HepG2 (cell line): ENCODE measurements at regions not wholly inside any gene's neighbourhood (a gene's known extent, or its start where the extent isn't known, plus 50 kb on each side); places are given as distances from the start of the nearest gene placed in this dataset.

Experiments used
- ATAC-seq: fragments of 200-7000 bp; cut with Tn5 transposase; 3 replicates; pipeline ENCODE4 v1.9.1; 2020; ENCODE audit warnings: mild to moderate bottlenecking, moderate library complexity
- BruUV-seq: library from RNA; stranded (reverse); fragments of 400-500 nt; replicated peaks from 2 replicates; lab custom pipeline; 2021; lab: Mats Ljungman, UMichigan
- CTCF ChIA-PET: fragments of 300-600 bp; formaldehyde crosslinking; extraction: SDS; loops from one replicate; lab custom pipeline; 2021; ENCODE audit warnings: low total read pairs, inconsistent platforms, low intra/inter-chr PET ratio; lab: Yijun Ruan, JAX
- POLR2A ChIA-PET: fragments of 350-600 bp; sonication (Branson Sonifier 250); formaldehyde crosslinking; loops from one replicate; lab custom pipeline; 2020; ENCODE audit warnings: antibody characterized with exemption, inconsistent platforms; lab: Yijun Ruan, JAX
- DNase-seq: peaks from one replicate; pipeline ENCODE4 v3.0.0-alpha.2; 2015; ENCODE audit warnings: low spot score
- FAIRE-seq: peaks from 3 replicates; lab custom pipeline; 2011; peaks lifted over from hg19 to GRCh38; lab: Jason Lieb, UNC
- H2AFZ ChIP-seq: one replicate; pipeline ENCODE4 v1.6.1; 2011; ENCODE audit warnings: low read length, inconsistent platforms
- H3K27ac ChIP-seq: fragments of 300-600 bp; 3 replicates; pipeline ENCODE4 v1.8.0; 2011; ENCODE audit warnings: mixed run types, mild to moderate bottlenecking, mixed read lengths, low read length, inconsistent platforms; ENCODE audit not compliant: insufficient read depth; ENCODE audit errors: extremely low read length
- H3K27me3 ChIP-seq, 2 experiments: fragments of 200-600 bp in 1 of 2; 2 replicates in 1 of 2; 3 replicates in 1 of 2; pipeline versions ENCODE4 v1.6.0 to v1.8.0; 2011; ENCODE audit warnings: low read length in 2 of 2, mild to moderate bottlenecking in 2 of 2, moderate library complexity in 2 of 2, inconsistent platforms in 1 of 2; ENCODE audit not compliant: insufficient read depth in 2 of 2, control insufficient read depth in 1 of 2
- H3K36me3 ChIP-seq, 2 experiments: fragments of 200-600 bp in 1 of 2; replicated peaks in 1 of 2; 2 replicates in 1 of 2; 3 replicates in 1 of 2; pipeline versions ENCODE4 v1.5.1 to v1.8.0; 2011; ENCODE audit warnings: low read length in 2 of 2, inconsistent platforms in 1 of 2; ENCODE audit not compliant: insufficient read depth in 2 of 2, control insufficient read depth in 1 of 2
- H3K4me1 ChIP-seq: 2 replicates; pipeline ENCODE4 v1.5.1; 2012; ENCODE audit warnings: low read length, inconsistent platforms; ENCODE audit not compliant: insufficient read depth
- H3K4me2 ChIP-seq: 2 replicates; pipeline ENCODE4 v1.6.0; 2011; ENCODE audit warnings: low read depth, low read length, inconsistent platforms
- H3K4me3 ChIP-seq, 3 experiments: fragments of 200-600 bp in 1 of 3; sonication (generic), shearing (Covaris generic) in 1 of 3; replicated peaks in 1 of 3; 2 replicates each; pipeline ENCODE4 v1.5.1; 2011 to 2016; ENCODE audit warnings: low read length in 3 of 3, inconsistent platforms in 2 of 3, low read depth in 2 of 3, mild to moderate bottlenecking in 2 of 3, control low read depth in 1 of 3, mixed read lengths in 1 of 3; ENCODE audit not compliant: insufficient read depth in 1 of 3
- H3K79me2 ChIP-seq: one replicate; pipeline ENCODE4 v1.6.1; 2011; ENCODE audit warnings: low read length, inconsistent platforms; ENCODE audit not compliant: insufficient read depth
- H3K9ac ChIP-seq: 2 replicates; pipeline ENCODE4 v1.6.0; 2011; ENCODE audit warnings: mild to moderate bottlenecking, low read depth, low read length, inconsistent platforms; ENCODE audit not compliant: insufficient read depth
- H3K9me3 ChIP-seq: 2 replicates; pipeline ENCODE4 v1.5.1; 2012; ENCODE audit warnings: mild to moderate bottlenecking, low read length
- H4K20me1 ChIP-seq: 2 replicates; pipeline ENCODE4 v1.6.0; 2011; ENCODE audit warnings: inconsistent platforms, mild to moderate bottlenecking, low read length, moderate library complexity; ENCODE audit not compliant: insufficient read depth
- DPF2 ChIP-seq: sonication (generic); formaldehyde crosslinking; IDR thresholded peaks from 2 replicates; pipeline ENCODE4 v1.4.0; 2020; ENCODE audit warnings: mild to moderate bottlenecking, low read depth, missing genetic modification reagents, borderline replicate concordance
- GLI4 ChIP-seq: sonication (generic); formaldehyde crosslinking; IDR thresholded peaks from 2 replicates; pipeline ENCODE4 v1.5.1; 2020; ENCODE audit warnings: missing genetic modification reagents, mild to moderate bottlenecking, moderate library complexity, borderline replicate concordance
- MAFG ChIP-seq: sonication (generic); formaldehyde crosslinking; IDR thresholded peaks from 2 replicates; pipeline ENCODE4 v1.5.1; 2020; ENCODE audit warnings: mild to moderate bottlenecking, missing genetic modification reagents
- NR2F1 ChIP-seq, 2 experiments: fragments of 450-650 bp in 1 of 2; formaldehyde crosslinking in 1 of 2; IDR thresholded peaks; 2 replicates each; pipeline versions ENCODE4 v1.5.0 to v1.6.1; 2016 to 2020; ENCODE audit warnings: mild to moderate bottlenecking in 1 of 2, missing compliant biosample characterization in 1 of 2, missing genetic modification reagents in 1 of 2, moderate library complexity in 1 of 2
- YEATS4 ChIP-seq: sonication (generic); formaldehyde crosslinking; IDR thresholded peaks from 2 replicates; pipeline ENCODE4 v1.4.0; 2020; ENCODE audit warnings: missing genetic modification reagents, borderline replicate concordance
- ZFP90 ChIP-seq: sonication (generic); formaldehyde crosslinking; IDR thresholded peaks from 2 replicates; pipeline ENCODE4 v1.8.0; 2022; ENCODE audit warnings: missing genetic modification reagents, mild to moderate bottlenecking, inconsistent platforms, borderline replicate concordance
- ZNF350 ChIP-seq: sonication (generic); formaldehyde crosslinking; IDR thresholded peaks from 2 replicates; pipeline ENCODE4 v1.4.0; 2020; ENCODE audit warnings: mild to moderate bottlenecking, low read depth, missing genetic modification reagents, borderline replicate concordance
- ZNF678 ChIP-seq: sonication (generic); formaldehyde crosslinking; IDR thresholded peaks from 2 replicates; pipeline ENCODE4 v1.4.0; 2020; ENCODE audit warnings: mild to moderate bottlenecking, missing genetic modification reagents
- WGBS: methylation state at CpG from one replicate; pipeline ENCODE4 v1.1.6; 2017; ENCODE audit warnings: low lambda C conversion rate; 5-methylcytosine and 5-hydroxymethylcytosine counted together
- in situ Hi-C: cut with HindIII; loops from 2 replicates; pipeline ENCODE4 v1.10.0; 2017; ENCODE audit warnings: low pct_unique_long_range_greater_than_20kb; ENCODE audit not compliant: extremely low pct_ligation_motif_present
- intact Hi-C: fragments of 100-400 bp; cut with micrococcal nuclease; formaldehyde crosslinking; loops from one replicate; pipeline ENCODE4 v1.10.0; 2022; ENCODE audit not compliant: unreplicated experiment
- TF ChIP-seq, protein P1 (sequence below): fragments of 450-650 bp; IDR thresholded peaks from 2 replicates; pipeline ENCODE4 v1.6.1; 2016
- TF ChIP-seq, protein P2 (sequence below): sonication (generic); formaldehyde crosslinking; IDR thresholded peaks from 2 replicates; pipeline ENCODE4 v1.9.0; 2021; ENCODE audit warnings: missing genetic modification reagents, borderline replicate concordance

DNA sequence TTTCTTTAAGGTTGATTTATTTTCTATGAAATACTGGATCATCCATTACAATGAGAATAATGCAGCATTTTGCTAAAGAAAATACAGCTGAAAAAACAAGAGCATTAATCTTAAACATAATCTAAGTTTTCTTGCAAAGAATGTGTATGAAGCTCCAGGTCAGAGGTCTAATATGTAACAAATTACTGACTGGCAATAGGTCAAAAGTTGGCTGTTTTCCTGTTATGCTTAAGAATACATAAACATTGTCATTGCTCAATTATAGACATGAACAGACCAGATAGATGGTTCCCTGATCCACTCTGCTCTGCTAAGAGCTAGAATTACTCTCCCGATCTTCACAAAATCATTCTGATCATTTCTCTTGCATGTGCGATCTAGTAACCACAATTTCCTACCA, 718.6 kb downstream of the PDHA2 start:
- Histone ChIP-seq H2AFZ (no peak overlapping the region), H3K27ac (no peak overlapping the region), H3K36me3 (no peaks in the 10 kb centered on the region), H3K79me2 (no peaks in the 10 kb centered on the region), H3K27me3 (no peaks in the 10 kb centered on the region), H3K9me3 (0 out of 2 replicates have a peak, but pooled peaks cover 6% of the 10 kb centered on the region), H3K4me1 (no peaks in the 10 kb centered on the region)
- BruUV-seq: no TSS peak
- ATAC-seq: no peak
- in situ Hi-C loops: no loop called here
- ChIA-PET POLR2A (no interaction called here), CTCF (no interaction called here)
- intact Hi-C loops: no loop called here
- WGBS: 47% methylated on average over 2 of the region's 2 CpGs
- TF ChIP-seq, protein P1, sequence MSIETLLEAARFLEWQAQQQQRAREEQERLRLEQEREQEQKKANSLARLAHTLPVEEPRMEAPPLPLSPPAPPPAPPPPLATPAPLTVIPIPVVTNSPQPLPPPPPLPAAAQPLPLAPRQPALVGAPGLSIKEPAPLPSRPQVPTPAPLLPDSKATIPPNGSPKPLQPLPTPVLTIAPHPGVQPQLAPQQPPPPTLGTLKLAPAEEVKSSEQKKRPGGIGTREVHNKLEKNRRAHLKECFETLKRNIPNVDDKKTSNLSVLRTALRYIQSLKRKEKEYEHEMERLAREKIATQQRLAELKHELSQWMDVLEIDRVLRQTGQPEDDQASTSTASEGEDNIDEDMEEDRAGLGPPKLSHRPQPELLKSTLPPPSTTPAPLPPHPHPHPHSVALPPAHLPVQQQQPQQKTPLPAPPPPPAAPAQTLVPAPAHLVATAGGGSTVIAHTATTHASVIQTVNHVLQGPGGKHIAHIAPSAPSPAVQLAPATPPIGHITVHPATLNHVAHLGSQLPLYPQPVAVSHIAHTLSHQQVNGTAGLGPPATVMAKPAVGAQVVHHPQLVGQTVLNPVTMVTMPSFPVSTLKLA: no peak
- TF ChIP-seq ZFP90 (no peak), DPF2 (CRISPR knock-in tag) (no peak), ZNF350 (CRISPR knock-in tag) (no peak), GLI4 (CRISPR knock-in tag) (no peak), ZNF678 (CRISPR knock-in tag) (no peak), NR2F1 (CRISPR knock-in tag; IDR thresholded peaks at IDR 0.05) (no peak), YEATS4 (no peak), MAFG (CRISPR knock-in tag) (no peak)
- TF ChIP-seq, protein P2, sequence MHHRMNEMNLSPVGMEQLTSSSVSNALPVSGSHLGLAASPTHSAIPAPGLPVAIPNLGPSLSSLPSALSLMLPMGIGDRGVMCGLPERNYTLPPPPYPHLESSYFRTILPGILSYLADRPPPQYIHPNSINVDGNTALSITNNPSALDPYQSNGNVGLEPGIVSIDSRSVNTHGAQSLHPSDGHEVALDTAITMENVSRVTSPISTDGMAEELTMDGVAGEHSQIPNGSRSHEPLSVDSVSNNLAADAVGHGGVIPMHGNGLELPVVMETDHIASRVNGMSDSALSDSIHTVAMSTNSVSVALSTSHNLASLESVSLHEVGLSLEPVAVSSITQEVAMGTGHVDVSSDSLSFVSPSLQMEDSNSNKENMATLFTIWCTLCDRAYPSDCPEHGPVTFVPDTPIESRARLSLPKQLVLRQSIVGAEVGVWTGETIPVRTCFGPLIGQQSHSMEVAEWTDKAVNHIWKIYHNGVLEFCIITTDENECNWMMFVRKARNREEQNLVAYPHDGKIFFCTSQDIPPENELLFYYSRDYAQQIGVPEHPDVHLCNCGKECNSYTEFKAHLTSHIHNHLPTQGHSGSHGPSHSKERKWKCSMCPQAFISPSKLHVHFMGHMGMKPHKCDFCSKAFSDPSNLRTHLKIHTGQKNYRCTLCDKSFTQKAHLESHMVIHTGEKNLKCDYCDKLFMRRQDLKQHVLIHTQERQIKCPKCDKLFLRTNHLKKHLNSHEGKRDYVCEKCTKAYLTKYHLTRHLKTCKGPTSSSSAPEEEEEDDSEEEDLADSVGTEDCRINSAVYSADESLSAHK (CRISPR knock-in tag): no peak
- TF ChIP-seq, all 625 proteins: peak for 0
- DNase-seq: no peak
- Histone ChIP-seq H3K4me2 (no peak overlapping the region), H3K4me3 (no peak overlapping the region), H3K9ac (no peak overlapping the region), H4K20me1 (no peaks in the 10 kb centered on the region)
- FAIRE-seq: no peak
